Testis (tissue), 2 donors: ENCODE measurements at regions not wholly inside any gene's neighbourhood (a gene's known extent, or its start where the extent isn't known, plus 50 kb on each side); places are given as distances from the start of the nearest gene placed in this dataset.

Experiments used
- DNase-seq: peaks from one replicate; pipeline ENCODE4 v3.0.0-alpha.2; 2019
- H3K27ac ChIP-seq, 2 donors: fragments of 200-600 bp; sonication (generic); one replicate each; pipeline ENCODE4 v1.5.1; 2019
- H3K27me3 ChIP-seq: fragments of 200-600 bp; sonication (generic); one replicate; pipeline ENCODE4 v1.5.1; 2019
- H3K36me3 ChIP-seq: fragments of 200-600 bp; sonication (generic); one replicate; pipeline ENCODE4 v1.5.1; 2017; ENCODE audit warnings: low read depth; ENCODE audit errors: missing control alignments
- H3K4me1 ChIP-seq: fragments of 200-600 bp; sonication (generic); one replicate; pipeline ENCODE4 v1.5.1; 2019
- H3K4me3 ChIP-seq, 2 donors: fragments of 200-600 bp; sonication (generic); one replicate each; pipeline ENCODE4 v1.5.1; 2017 to 2019
- H3K9me3 ChIP-seq: fragments of 200-600 bp; sonication (generic); one replicate; pipeline ENCODE4 v1.5.1; 2017
- POLR2A ChIP-seq: fragments of 450-650 bp; IDR thresholded peaks from one replicate; pipeline ENCODE4 v1.6.1; 2017; ENCODE audit warnings: antibody characterized with exemption, mild to moderate bottlenecking, moderate library complexity
- WGBS, 2 donors: methylation state at CpG; one replicate each; pipeline ENCODE4 v1.1.5; 2018; 5-methylcytosine and 5-hydroxymethylcytosine counted together
- intact Hi-C: fragments of 100-400 bp; cut with DNase I; formaldehyde crosslinking; loops from one replicate; pipeline ENCODE4 v1.15.1; 2023; ENCODE audit warnings: low total_unique reads
- TF ChIP-seq, protein P1 (sequence below), 3 experiments: fragments of 450-650 bp in 2 of 3; fragments of 200-600 bp in 1 of 3; sonication (generic) in 1 of 3; IDR thresholded peaks; one replicate each; pipeline ENCODE4 v1.5.1; 2016 to 2019; ENCODE audit warnings: antibody characterized with exemption in 3 of 3, mild to moderate bottlenecking in 2 of 3, moderate library complexity in 1 of 3

DNA sequence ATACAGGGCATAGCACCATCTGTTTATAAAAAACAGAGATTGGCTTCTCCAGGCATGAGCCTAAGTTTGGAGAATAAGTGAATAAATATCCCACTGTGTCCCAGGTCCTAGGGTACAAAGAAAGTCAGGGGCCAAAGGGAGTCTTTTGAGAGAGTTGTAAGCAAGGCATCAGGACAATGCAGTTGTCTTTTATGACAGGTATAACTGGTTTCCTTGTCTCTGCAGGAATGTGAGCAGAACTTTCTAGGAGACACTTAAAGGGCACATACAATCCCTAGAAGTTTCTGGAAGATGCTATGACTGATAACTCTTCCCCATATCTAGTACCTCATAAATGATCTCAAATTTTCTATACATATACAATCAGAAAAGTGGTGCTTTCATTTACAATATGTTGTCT, 245.6 kb upstream of the RGMB start:
- no peaks in the 10 kb centered on the region for H3K27me3 ChIP-seq
- intact Hi-C loops, result no loop called here

DNA sequence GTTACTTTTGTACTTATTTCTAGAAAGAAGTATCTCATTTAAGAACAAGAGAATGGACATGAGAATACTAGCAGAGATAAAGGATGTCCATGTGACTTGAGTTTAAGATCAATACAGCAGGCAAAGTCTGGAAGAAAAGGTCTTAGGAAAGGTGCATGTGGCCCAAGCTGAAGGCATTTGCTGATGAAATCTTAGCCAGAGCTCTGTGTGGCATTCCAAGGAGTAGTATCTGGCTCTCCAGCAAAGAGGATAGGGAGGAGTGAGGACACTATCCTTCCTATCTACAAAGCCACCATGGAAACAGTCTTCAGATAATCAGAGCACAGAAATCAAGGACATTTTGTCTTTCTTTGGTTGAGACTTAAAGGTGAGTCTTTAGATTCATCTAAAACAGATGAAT, 244.1 kb upstream of the RGMB start:
- no peaks in the 10 kb centered on the region for H3K9me3 ChIP-seq
- H3K27me3 ChIP-seq, result no peaks in the 10 kb centered on the region
- no peak overlapping the region for H3K4me3 ChIP-seq
- H3K27ac ChIP-seq, result no peak overlapping the region
- TF ChIP-seq, protein P1, sequence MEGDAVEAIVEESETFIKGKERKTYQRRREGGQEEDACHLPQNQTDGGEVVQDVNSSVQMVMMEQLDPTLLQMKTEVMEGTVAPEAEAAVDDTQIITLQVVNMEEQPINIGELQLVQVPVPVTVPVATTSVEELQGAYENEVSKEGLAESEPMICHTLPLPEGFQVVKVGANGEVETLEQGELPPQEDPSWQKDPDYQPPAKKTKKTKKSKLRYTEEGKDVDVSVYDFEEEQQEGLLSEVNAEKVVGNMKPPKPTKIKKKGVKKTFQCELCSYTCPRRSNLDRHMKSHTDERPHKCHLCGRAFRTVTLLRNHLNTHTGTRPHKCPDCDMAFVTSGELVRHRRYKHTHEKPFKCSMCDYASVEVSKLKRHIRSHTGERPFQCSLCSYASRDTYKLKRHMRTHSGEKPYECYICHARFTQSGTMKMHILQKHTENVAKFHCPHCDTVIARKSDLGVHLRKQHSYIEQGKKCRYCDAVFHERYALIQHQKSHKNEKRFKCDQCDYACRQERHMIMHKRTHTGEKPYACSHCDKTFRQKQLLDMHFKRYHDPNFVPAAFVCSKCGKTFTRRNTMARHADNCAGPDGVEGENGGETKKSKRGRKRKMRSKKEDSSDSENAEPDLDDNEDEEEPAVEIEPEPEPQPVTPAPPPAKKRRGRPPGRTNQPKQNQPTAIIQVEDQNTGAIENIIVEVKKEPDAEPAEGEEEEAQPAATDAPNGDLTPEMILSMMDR (IDR thresholded peaks at IDR 0.05), result no peak
- no peak for TF ChIP-seq POLR2A
- H3K36me3 ChIP-seq, result no peaks in the 10 kb centered on the region
- intact Hi-C loops, result no loop called here
- DNase-seq, result no peak
- no peaks in the 10 kb centered on the region for H3K4me1 ChIP-seq

More for the DNA sequence above, 245.6 kb upstream of the RGMB start:
- Histone ChIP-seq H3K27ac (no peak overlapping the region), H3K4me1 (no peaks in the 10 kb centered on the region), H3K4me3 (no peak overlapping the region), H3K9me3 (no peaks in the 10 kb centered on the region), H3K36me3 (no peaks in the 10 kb centered on the region)
- TF ChIP-seq, protein P1 (IDR thresholded peaks at IDR 0.05), result no peak
- TF ChIP-seq POLR2A, result no peak
- no peak for DNase-seq

DNA sequence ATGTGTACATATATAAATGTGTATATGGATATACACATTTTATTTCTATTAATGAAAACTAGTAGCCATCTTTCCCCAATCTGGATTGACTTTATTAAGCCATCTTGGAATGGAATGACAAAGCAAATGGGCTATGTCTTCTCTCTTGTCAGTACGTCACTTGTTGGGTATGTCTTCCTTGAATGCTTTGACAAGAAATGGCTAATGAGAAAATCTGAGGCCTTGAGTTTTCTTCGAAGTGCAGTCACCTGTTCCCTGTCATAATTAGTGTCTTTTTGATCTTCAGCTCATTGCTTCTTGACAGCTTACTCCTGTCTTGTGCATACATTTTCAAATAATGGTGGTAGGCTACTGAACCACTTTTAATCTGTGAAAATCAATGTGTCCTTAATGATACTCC, 243.2 kb upstream of the RGMB start:
- Histone ChIP-seq H3K27ac (no peak overlapping the region), H3K9me3 (no peaks in the 10 kb centered on the region), H3K27me3 (no peaks in the 10 kb centered on the region), H3K36me3 (no peaks in the 10 kb centered on the region), H3K4me3 (no peak overlapping the region), H3K4me1 (no peaks in the 10 kb centered on the region)
- DNase-seq, result no peak
- TF ChIP-seq POLR2A, result no peak
- TF ChIP-seq, protein P1 (IDR thresholded peaks at IDR 0.05), result no peak
- 70 to 84% methylated on average over 2 of the region's 2 CpGs for WGBS, 2 donors
- intact Hi-C loops, result no loop called here

DNA sequence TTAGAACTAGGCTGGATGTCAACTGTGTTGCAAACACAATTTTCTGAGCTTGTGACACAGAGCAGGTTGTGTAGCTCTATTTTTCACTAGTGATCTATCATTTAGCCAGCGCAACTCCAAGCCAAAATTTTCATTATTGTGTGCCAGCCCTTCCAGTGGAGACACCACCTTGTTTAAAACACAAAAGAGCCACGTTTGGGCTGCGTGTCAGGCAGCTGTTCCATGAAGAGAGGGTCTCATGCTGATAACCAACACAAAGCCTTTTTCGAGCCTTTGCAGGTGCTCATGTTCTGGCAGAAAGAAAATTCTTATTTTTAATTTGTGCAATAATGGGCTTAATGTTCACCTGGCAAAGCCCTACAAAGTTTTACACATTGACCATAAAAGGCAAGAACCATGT, 237.6 kb upstream of the RGMB start:
- Histone ChIP-seq H3K27me3 (no peaks in the 10 kb centered on the region), H3K9me3 (no peaks in the 10 kb centered on the region), H3K4me3 (no peak overlapping the region), H3K36me3 (no peaks in the 10 kb centered on the region), H3K27ac (no peak overlapping the region), H3K4me1 (no peaks in the 10 kb centered on the region)
- intact Hi-C loops, result no loop called here
- 80 to 84% methylated on average over 4 of the region's 4 CpGs for WGBS, 2 donors
- DNase-seq, result no peak
- no peak for TF ChIP-seq POLR2A
- TF ChIP-seq, protein P1 (IDR thresholded peaks at IDR 0.05), result no peak

DNA sequence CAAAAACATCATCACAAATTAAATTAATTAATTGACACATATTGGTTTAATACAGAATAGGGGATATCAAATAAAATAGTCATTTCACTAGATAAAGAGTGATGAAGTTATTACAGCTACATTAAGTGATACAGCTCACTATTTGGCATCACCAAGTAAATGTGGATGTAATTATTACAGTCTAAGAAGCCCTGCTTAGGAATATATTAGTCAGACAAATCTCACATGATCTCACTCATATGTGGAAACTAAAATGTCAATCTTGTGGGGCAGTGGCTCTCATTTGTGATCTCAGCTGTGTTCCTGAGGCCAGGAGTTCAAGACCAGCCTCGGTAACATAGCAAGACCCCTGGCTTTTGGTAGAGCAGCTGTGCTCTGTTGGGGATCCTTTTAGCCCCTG, 233.4 kb upstream of the RGMB start:
- Histone ChIP-seq H3K4me1 (no peaks in the 10 kb centered on the region), H3K27me3 (no peaks in the 10 kb centered on the region), H3K27ac (no peak overlapping the region), H3K9me3 (no peaks in the 10 kb centered on the region), H3K36me3 (no peaks in the 10 kb centered on the region), H3K4me3 (no peak overlapping the region)
- no peak for DNase-seq
- 50 to 90% methylated on average over 1 of the region's 1 CpG for WGBS, 2 donors
- no peak for TF ChIP-seq POLR2A
- TF ChIP-seq, protein P1 (IDR thresholded peaks at IDR 0.05), result no peak
- intact Hi-C loops, result no loop called here
